Liver (tissue), 8 donors: ENCODE measurements at regions not wholly inside any gene's neighbourhood (a gene's known extent, or its start where the extent isn't known, plus 50 kb on each side); places are given as distances from the start of the nearest gene placed in this dataset.
"Not testable (repeated sequence)": the region's sequence is repeated elsewhere in the genome, so short reads cannot be mapped to it uniquely, and the experiment has no call there.

Experiments used
- DNase-seq: peaks from one replicate; pipeline ENCODE4 v3.0.0-alpha.2; 2017; ENCODE audit warnings: low spot score
- H3K27ac ChIP-seq, 2 donors: one replicate each; pipeline ENCODE4 v1.7.0; 2013; ENCODE audit warnings: inconsistent platforms in 2 of 2, low read length in 2 of 2, control low read depth in 1 of 2, low read depth in 1 of 2, mild to moderate bottlenecking in 1 of 2
- H3K27me3 ChIP-seq, 4 donors: one replicate each; pipeline versions ENCODE4 v1.6.1 to v1.7.0; 2013; ENCODE audit warnings: low read length in 3 of 4, inconsistent platforms in 1 of 4, mild to moderate bottlenecking in 1 of 4, moderate library complexity in 1 of 4; ENCODE audit not compliant: control insufficient read depth in 4 of 4, insufficient read depth in 4 of 4
- H3K36me3 ChIP-seq, 4 donors: one replicate each; pipeline versions ENCODE4 v1.6.1 to v1.7.0; 2013; ENCODE audit warnings: low read length in 3 of 4, mild to moderate bottlenecking in 3 of 4, low read depth in 1 of 4, moderate library complexity in 1 of 4; ENCODE audit not compliant: control insufficient read depth in 4 of 4, insufficient read depth in 3 of 4
- H3K4me1 ChIP-seq, 4 donors: one replicate each; pipeline versions ENCODE4 v1.6.1 to v1.7.0; 2013; ENCODE audit warnings: low read length in 3 of 4, mild to moderate bottlenecking in 3 of 4, moderate library complexity in 1 of 4; ENCODE audit not compliant: control insufficient read depth in 4 of 4, insufficient read depth in 4 of 4
- H3K4me3 ChIP-seq, 3 donors: one replicate each; pipeline versions ENCODE4 v1.6.1 to v1.7.0; 2013; ENCODE audit warnings: low read length in 3 of 3, control low read depth in 1 of 3, low read depth in 1 of 3, mild to moderate bottlenecking in 1 of 3
- H3K9ac ChIP-seq, 2 donors: one replicate each; pipeline ENCODE4 v1.7.0; 2013; ENCODE audit warnings: low read length in 2 of 2, mild to moderate bottlenecking in 2 of 2, moderate library complexity in 2 of 2, control low read depth in 1 of 2, low read depth in 1 of 2
- H3K9me3 ChIP-seq, 4 donors: one replicate each; pipeline versions ENCODE4 v1.6.1 to v1.7.0; 2013; ENCODE audit warnings: low read length in 3 of 4; ENCODE audit not compliant: control insufficient read depth in 4 of 4
- FOXA1 ChIP-seq: IDR thresholded peaks from 2 replicates; pipeline ENCODE4 v1.6.1; 2016; ENCODE audit warnings: antibody characterized with exemption
- FOXA2 ChIP-seq: IDR thresholded peaks from 2 replicates; pipeline ENCODE4 v1.6.1; 2016; ENCODE audit warnings: antibody characterized with exemption
- GABPA ChIP-seq, 2 donors: IDR thresholded peaks in 1 of 2; conservative IDR thresholded peaks in 1 of 2; 2 replicates each; pipeline ENCODE4 v1.6.1; 2016; ENCODE audit warnings: antibody characterized with exemption in 2 of 2, mild to moderate bottlenecking in 1 of 2, moderate library complexity in 1 of 2
- HNF4A ChIP-seq, 2 donors: conservative IDR thresholded peaks; 2 replicates each; pipeline ENCODE4 v1.6.1; 2016; ENCODE audit warnings: antibody characterized with exemption in 2 of 2, mild to moderate bottlenecking in 2 of 2
- JUND ChIP-seq, 2 donors: IDR thresholded peaks; 2 replicates each; pipeline ENCODE4 v1.6.1; 2016; ENCODE audit warnings: antibody characterized with exemption in 2 of 2
- NR2F2 ChIP-seq: IDR thresholded peaks from 2 replicates; pipeline ENCODE4 v1.6.1; 2016; ENCODE audit warnings: antibody characterized with exemption
- RAD21 ChIP-seq, 2 donors: IDR thresholded peaks; 2 replicates each; pipeline ENCODE4 v1.6.1; 2016; ENCODE audit warnings: antibody characterized with exemption in 2 of 2, mild to moderate bottlenecking in 2 of 2
- SP1 ChIP-seq: IDR thresholded peaks from 2 replicates; pipeline ENCODE4 v1.6.1; 2018; ENCODE audit warnings: antibody characterized with exemption, mild to moderate bottlenecking
- YY1 ChIP-seq: IDR thresholded peaks from 2 replicates; pipeline ENCODE4 v1.6.1; 2016; ENCODE audit warnings: antibody characterized with exemption, mild to moderate bottlenecking
- WGBS: extraction: QIAGEN DNeasy Blood & Tissue Kit; methylation state at CpG from one replicate; pipeline ENCODE4 v1.1.7; 2013; 5-methylcytosine and 5-hydroxymethylcytosine counted together
- TF ChIP-seq, protein P1 (sequence below): IDR thresholded peaks from 2 replicates; pipeline ENCODE4 v1.6.1; 2016; ENCODE audit warnings: antibody characterized with exemption
- TF ChIP-seq, protein P2 (sequence below): IDR thresholded peaks from 2 replicates; pipeline ENCODE4 v1.6.1; 2016; ENCODE audit warnings: antibody characterized with exemption
- TF ChIP-seq, protein P3 (sequence below): fragments of 150-350 bp; IDR thresholded peaks from 2 replicates; pipeline ENCODE4 v1.5.1; 2017; ENCODE audit warnings: improper control_type of control experiment, low read depth, low read length; ENCODE audit not compliant: missing input control
- donor health status: healthy.
- donor health status: healthy.
- donor health status: healthy.
- donor health status: healthy.
- donor health status: healthy.

DNA sequence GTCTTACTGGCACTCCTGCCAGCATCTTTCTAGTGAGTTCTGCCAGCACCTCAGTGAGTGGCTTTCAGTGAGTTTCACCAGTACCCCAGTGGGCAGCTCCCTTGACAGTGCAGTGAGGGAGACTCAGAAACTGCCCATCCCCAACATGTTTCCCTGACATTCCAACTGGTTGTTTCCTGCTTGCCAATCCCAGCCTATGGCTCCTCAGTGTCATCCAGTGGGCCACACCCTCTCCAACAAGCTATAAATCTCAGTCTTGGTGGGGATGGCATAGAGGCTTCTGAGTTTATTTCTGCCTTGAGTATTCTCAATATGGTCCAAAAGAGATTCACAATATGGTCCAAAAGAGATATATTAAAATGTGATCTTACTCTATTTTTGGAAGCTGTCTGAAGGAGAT, 461.2 kb upstream of the NR3C2 start:
- DNase-seq = no peak
- Histone ChIP-seq H3K27ac (no peak overlapping the region), H3K9ac (no peak overlapping the region), H3K9me3 (peaks cover 0 to 1% (median 0%) of the 10 kb centered on the region in 4 donors), H3K27me3 (no peaks in the 10 kb centered on the region), H3K4me1 (no peaks in the 10 kb centered on the region), H3K4me3 (no peak overlapping the region), H3K36me3 (no peaks in the 10 kb centered on the region)
- TF ChIP-seq JUND (IDR thresholded peaks at IDR 0.05) = no peak
- no peak for TF ChIP-seq RAD21 (IDR thresholded peaks at IDR 0.05)
- TF ChIP-seq GABPA (IDR thresholded peaks at IDR 0.05 in 1 of 2, conservative IDR thresholded peaks at IDR 0.05 in 1 of 2) = no peak
- no peak for TF ChIP-seq FOXA1
- TF ChIP-seq, protein P1, sequence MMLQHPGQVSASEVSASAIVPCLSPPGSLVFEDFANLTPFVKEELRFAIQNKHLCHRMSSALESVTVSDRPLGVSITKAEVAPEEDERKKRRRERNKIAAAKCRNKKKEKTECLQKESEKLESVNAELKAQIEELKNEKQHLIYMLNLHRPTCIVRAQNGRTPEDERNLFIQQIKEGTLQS = no peak

DNA sequence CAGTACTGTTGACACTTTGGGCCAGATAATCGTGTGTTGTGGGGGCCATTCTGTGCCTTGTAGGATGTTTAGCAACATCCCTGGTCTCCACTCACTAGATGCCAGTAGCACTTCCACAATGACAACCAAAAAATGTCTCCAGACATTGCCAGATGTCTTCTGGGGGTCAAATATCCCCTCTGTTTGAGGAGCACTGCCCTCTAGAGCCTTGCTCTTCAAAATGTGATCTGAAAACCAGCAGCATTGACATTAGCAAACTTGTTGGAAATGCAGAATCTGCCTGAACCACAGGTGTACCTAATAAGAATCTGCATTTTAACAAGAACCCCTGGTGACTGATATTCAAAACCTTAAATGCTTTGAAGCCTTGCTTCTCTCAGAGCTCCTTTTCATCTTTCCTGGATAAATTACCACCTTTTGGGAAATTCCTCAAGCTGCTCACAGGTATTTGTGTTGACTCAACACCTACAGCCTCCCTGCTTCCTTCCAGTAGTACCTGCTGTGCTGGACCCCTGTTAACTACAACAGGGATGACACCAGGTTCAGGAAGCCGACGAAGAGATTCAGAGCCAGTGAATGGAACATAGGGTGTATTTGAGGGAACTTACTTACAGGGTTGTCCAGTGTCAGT, 459.0 kb upstream of the NR3C2 start:
- 43% methylated on average over 3 of the region's 3 CpGs for WGBS
- Histone ChIP-seq H3K9me3 (peaks cover 0 to 6% (median 4%) of the 10 kb centered on the region in 4 donors), H3K36me3 (no peaks in the 10 kb centered on the region), H3K27ac (no peak overlapping the region), H3K4me1 (no peaks in the 10 kb centered on the region), H3K4me3 (no peak overlapping the region), H3K27me3 (no peaks in the 10 kb centered on the region), H3K9ac (no peak overlapping the region)
- DNase-seq = no peak
- TF ChIP-seq RAD21 (IDR thresholded peaks at IDR 0.05) = no peak
- no peak for TF ChIP-seq YY1
- no peak for TF ChIP-seq HNF4A (conservative IDR thresholded peaks at IDR 0.05)

- H3K27me3 ChIP-seq, DNase-seq, H3K9ac ChIP-seq, H3K36me3 ChIP-seq, H3K4me3 ChIP-seq, H3K27ac ChIP-seq, H3K9me3 ChIP-seq, H3K4me1 ChIP-seq: not testable (repeated sequence)
Measured at GRCh38 chr4:148898139-148898538, 455.9 kb upstream of the NR3C2 start.

DNA sequence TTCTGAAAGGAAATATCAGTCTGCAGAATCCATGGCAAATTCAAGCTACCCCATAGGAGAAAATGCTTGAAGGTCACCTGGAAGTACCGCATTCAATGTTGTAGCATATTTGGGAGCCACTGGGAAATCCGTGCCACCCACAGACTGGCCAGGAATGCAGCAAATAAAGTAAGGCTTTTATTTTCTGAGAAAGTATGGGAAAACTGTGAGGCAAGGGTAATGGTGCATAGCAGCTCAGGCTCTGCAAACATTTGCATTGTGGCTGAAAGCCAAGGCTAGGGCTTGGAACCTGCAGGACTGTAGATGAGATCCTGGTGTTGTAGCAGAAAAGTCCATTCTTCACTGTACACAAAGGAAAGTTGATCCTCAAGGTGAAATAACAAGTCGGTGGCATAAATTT, 450.9 kb upstream of the NR3C2 start:
- TF ChIP-seq FOXA2 (no peak), RAD21 (IDR thresholded peaks at IDR 0.05) (no peak), YY1 (no peak), NR2F2 (no peak), JUND (IDR thresholded peaks at IDR 0.05) (no peak), SP1 (no peak), GABPA (IDR thresholded peaks at IDR 0.05 in 1 of 2, conservative IDR thresholded peaks at IDR 0.05 in 1 of 2) (no peak)
- TF ChIP-seq, protein P2, sequence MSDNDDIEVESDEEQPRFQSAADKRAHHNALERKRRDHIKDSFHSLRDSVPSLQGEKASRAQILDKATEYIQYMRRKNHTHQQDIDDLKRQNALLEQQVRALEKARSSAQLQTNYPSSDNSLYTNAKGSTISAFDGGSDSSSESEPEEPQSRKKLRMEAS = no peak
- TF ChIP-seq, protein P3, sequence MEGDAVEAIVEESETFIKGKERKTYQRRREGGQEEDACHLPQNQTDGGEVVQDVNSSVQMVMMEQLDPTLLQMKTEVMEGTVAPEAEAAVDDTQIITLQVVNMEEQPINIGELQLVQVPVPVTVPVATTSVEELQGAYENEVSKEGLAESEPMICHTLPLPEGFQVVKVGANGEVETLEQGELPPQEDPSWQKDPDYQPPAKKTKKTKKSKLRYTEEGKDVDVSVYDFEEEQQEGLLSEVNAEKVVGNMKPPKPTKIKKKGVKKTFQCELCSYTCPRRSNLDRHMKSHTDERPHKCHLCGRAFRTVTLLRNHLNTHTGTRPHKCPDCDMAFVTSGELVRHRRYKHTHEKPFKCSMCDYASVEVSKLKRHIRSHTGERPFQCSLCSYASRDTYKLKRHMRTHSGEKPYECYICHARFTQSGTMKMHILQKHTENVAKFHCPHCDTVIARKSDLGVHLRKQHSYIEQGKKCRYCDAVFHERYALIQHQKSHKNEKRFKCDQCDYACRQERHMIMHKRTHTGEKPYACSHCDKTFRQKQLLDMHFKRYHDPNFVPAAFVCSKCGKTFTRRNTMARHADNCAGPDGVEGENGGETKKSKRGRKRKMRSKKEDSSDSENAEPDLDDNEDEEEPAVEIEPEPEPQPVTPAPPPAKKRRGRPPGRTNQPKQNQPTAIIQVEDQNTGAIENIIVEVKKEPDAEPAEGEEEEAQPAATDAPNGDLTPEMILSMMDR = no peak
- WGBS = 72% methylated on average over 3 of the region's 3 CpGs
- DNase-seq = no peak
- no peak overlapping the region for H3K4me3 ChIP-seq
- no peaks in the 10 kb centered on the region for H3K27me3 ChIP-seq
- H3K9ac ChIP-seq = no peak overlapping the region
- no peak overlapping the region for H3K27ac ChIP-seq
- no peaks in the 10 kb centered on the region for H3K4me1 ChIP-seq
- H3K36me3 ChIP-seq = no peaks in the 10 kb centered on the region
- H3K9me3 ChIP-seq = peaks cover 0 to 7% (median 3%) of the 10 kb centered on the region in 4 donors
